Panc1 (cell line): ENCODE measurements at regions not wholly inside any gene's neighbourhood (a gene's known extent, or its start where the extent isn't known, plus 50 kb on each side); places are given as distances from the start of the nearest gene placed in this dataset.
"Not testable (repeated sequence)": the region's sequence is repeated elsewhere in the genome, so short reads cannot be mapped to it uniquely, and the experiment has no call there.

Source experiments
- CTCF ChIP-seq: fragments of 450-650 bp; IDR thresholded peaks from 2 replicates; pipeline ENCODE4 v1.5.1; 2017; ENCODE audit warnings: mild to moderate bottlenecking
- REST ChIP-seq, 2 experiments: IDR thresholded peaks; 2 replicates each; pipeline ENCODE4 v1.6.1; 2011 to 2012; ENCODE audit warnings: low read depth in 2 of 2, control low read depth in 1 of 2, low read length in 1 of 2, mild to moderate bottlenecking in 1 of 2, moderate library complexity in 1 of 2; ENCODE audit not compliant: insufficient read depth in 1 of 2

GRCh38 chr2:8254214-8254613, 427.6 kb upstream of the ID2 start:
- TF ChIP-seq REST (IDR thresholded peaks at IDR 0.05; ENCODE audit: insufficient read depth in 1 of 2, low read depth in 2 of 2, low read length in 1 of 2); CTCF: not testable (repeated sequence)
